ENCODE measurements at regions not wholly inside any gene's neighbourhood (a gene's known extent, or its start where the extent isn't known, plus 50 kb on each side); places are given as distances from the start of the nearest gene placed in this dataset.
"Not testable (repeated sequence)": the region's sequence is repeated elsewhere in the genome, so short reads cannot be mapped to it uniquely, and the experiment has no call there.

- no peak for DNase-seq
- Histone ChIP-seq H3K4me1 (ENCODE audit: low read depth) (no peaks in the 10 kb centered on the region), H3K9me3 (no peaks in the 10 kb centered on the region), H3K4me3 (no peak overlapping the region), H3K36me3 (ENCODE audit: low read depth) (no peaks in the 10 kb centered on the region)
- no peak for ATAC-seq
- TF ChIP-seq CTCF (IDR thresholded peaks at IDR 0.05) = no peak
- intact Hi-C loops (cut with DNase I, micrococcal nuclease) = no loop called here
Measured at GRCh38 chr3:187889106-187889505, 143.8 kb upstream of the BCL6 start.

GRCh38 chr3:187889601-187890404 lies 144.5 kb upstream of the BCL6 start:
- no peaks in the 10 kb centered on the region for H3K9me3 ChIP-seq
- intact Hi-C loops (cut with DNase I, micrococcal nuclease) = no loop called here
- H3K4me3 ChIP-seq = no peak overlapping the region
- ATAC-seq (peak; percentile 29), DNase-seq (no peak)
- TF ChIP-seq CTCF (IDR thresholded peaks at IDR 0.05) = no peak
- no peaks in the 10 kb centered on the region for H3K36me3 ChIP-seq (ENCODE audit: low read depth)
- H3K4me1 ChIP-seq (ENCODE audit: low read depth) = no peaks in the 10 kb centered on the region

GRCh38 chr3:187890405-187890752 lies 145.1 kb upstream of the BCL6 start:
- intact Hi-C loops (cut with DNase I, micrococcal nuclease); H3K4me1 ChIP-seq (ENCODE audit: low read depth); H3K36me3 ChIP-seq (ENCODE audit: low read depth); H3K4me3 ChIP-seq; ATAC-seq; H3K9me3 ChIP-seq: not testable (repeated sequence)
- DNase-seq = peak in 1 of 3 donors; percentile 54

- H3K4me3 ChIP-seq = no peak overlapping the region
- no peaks in the 10 kb centered on the region for H3K4me1 ChIP-seq (ENCODE audit: low read depth)
- ATAC-seq = no peak
- no peaks in the 10 kb centered on the region for H3K9me3 ChIP-seq
- no peaks in the 10 kb centered on the region for H3K36me3 ChIP-seq (ENCODE audit: low read depth)
- no peak for TF ChIP-seq CTCF (IDR thresholded peaks at IDR 0.05)
- no peak for DNase-seq
- intact Hi-C loops (cut with DNase I, micrococcal nuclease) = no loop called here
Measured at GRCh38 chr3:187896646-187897045, 151.4 kb upstream of the BCL6 start.

GRCh38 chr3:187899246-187899645 lies 154.0 kb upstream of the BCL6 start:
- no peak for DNase-seq
- TF ChIP-seq CTCF (IDR thresholded peaks at IDR 0.05) = no peak
- no peak overlapping the region for H3K4me3 ChIP-seq
- H3K9me3 ChIP-seq = no peaks in the 10 kb centered on the region
- no peaks in the 10 kb centered on the region for H3K4me1 ChIP-seq (ENCODE audit: low read depth)
- intact Hi-C loops (cut with DNase I, micrococcal nuclease) = no loop called here
- no peak for ATAC-seq
- H3K36me3 ChIP-seq (ENCODE audit: low read depth) = no peaks in the 10 kb centered on the region

GRCh38 chr3:187900993-187901755 lies 155.9 kb upstream of the BCL6 start:
- no peaks in the 10 kb centered on the region for H3K4me1 ChIP-seq (ENCODE audit: low read depth)
- H3K9me3 ChIP-seq = no peaks in the 10 kb centered on the region
- TF ChIP-seq CTCF (IDR thresholded peaks at IDR 0.05) = no peak
- DNase-seq (no peak), ATAC-seq (no peak)
- no peaks in the 10 kb centered on the region for H3K36me3 ChIP-seq (ENCODE audit: low read depth)
- intact Hi-C loops (cut with DNase I, micrococcal nuclease) = no loop called here
- no peak overlapping the region for H3K4me3 ChIP-seq
